ENCODE measurements at regions not wholly inside any gene's neighbourhood (a gene's known extent, or its start where the extent isn't known, plus 50 kb on each side); places are given as distances from the start of the nearest gene placed in this dataset.

- no peak for DNase-seq
These were observed 50.1 kb upstream of the EFEMP1 start for GRCh38 chr2:55973673-55974072.

- no peak for DNase-seq
These were observed 53.1 kb upstream of the EFEMP1 start for GRCh38 chr2:55976681-55977080.

DNA sequence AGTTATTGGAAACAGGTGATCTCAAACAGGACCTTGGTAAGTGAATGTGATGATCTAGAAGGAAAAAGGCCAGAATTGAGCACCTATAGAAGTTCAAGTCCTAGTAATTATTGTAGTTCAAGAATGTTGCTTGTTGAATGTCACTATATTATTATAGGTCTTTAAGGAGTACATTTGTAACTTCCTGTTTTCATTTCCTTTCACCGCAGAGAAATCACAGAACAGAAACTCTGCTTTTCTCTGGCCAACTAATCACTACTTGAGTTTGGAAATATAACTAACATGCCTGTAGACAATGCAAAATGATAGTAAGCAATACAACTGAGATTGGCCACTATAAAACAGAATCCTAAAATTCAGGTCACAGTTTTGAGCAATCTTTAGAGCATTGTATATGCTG is 61.8 kb upstream of the EFEMP1 start:
- no peak for DNase-seq

DNA sequence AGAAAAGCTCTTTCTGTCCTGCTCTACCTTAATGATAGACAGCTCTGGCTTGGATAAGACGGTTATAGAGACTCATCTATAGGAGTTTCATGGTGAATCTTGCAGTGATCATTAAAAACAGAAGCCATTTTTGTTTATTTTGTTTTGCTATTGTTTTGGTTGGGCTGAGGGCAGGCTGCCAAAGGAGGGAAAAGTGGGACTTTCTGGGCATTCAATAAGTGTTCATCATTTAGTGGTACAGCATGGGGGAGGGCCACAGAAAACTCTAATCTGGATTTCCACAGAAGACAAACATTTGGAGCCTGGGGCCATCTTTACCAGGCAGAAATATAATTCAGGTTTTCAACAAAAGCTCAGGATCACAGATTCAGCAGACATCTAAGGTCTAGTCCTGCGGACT is 62.4 kb upstream of the EFEMP1 start:
- DNase-seq: no peak

DNA sequence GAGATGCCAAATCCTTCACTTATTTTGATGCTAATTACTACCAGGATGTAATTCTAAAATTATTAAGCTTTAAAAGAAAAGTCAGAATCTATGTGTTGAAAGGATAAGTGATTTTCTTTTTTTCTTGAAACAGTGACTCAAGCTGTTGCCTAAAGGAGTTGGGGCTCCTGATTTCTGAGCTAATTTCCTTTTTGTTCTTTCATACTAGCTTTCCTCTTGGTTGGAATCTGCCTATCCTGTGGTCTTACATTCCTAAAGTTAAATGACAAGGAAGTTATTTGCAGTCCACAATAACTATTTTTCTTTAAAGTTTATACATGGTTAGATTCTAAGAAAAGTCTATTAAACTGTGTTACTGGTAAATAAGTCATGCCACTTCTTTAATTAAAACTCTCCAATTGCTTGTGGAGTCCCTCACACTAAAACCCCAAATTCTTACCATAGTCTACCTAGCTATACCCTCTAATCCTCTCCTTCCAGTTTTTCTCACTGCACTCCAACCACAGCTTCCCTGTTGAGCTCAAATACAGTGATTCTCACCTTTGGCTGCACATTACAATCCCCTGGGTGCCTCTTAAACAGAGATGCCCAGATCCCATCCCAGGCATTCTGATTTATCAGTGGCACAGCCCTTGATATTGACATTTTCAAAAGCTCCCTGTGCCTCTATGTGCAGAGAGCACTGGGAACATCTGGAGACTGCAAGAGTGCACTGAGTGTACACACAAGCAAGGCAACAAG is 63.3 kb upstream of the EFEMP1 start:
- no peak for DNase-seq

DNA sequence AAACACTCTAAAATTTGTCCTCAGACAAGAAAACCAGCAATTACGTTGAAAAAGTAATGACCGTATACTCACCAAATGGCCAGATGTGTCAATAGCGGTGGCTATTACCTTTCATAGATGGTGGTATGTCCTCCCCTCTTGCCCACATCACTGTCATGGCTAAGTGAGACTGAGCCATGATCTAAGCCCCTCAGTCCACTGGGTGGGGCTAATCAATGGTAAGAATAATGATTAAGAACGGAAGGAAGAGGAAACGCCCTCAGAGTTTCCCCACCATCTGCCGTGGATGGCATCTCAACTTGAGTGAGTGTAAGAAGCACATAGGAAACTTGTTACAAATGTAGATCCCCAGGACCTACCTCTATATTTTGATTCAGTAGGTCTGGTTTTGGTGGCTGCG is 65.8 kb upstream of the EFEMP1 start:
- DNase-seq: no peak

- no peak for DNase-seq
These were observed 68.9 kb upstream of the EFEMP1 start for GRCh38 chr2:55992455-55992854.

GRCh38 chr2:55993685-55994084 is 70.1 kb upstream of the EFEMP1 start:
- no peak for DNase-seq

- DNase-seq: no peak
These were observed 71.6 kb upstream of the EFEMP1 start for GRCh38 chr2:55995211-55995610.

DNA sequence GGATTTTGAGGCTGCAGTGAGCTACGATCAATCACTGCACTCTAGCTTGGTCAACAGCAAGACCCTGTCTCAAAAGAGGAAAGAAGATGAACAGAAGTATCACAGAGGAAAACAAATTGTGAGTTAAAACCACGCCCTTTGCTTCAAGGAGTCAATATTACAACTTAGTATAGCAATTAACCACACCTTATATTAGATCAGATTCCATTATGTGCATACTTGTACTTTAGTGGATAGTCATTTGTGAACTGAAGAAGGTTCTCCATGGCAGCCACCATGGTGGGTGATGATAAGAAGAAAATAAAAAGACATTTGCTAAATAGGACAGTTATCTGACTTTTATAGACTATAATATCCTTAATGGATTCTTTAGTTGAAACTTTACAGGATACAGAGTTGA is 72.3 kb upstream of the EFEMP1 start:
- no peak for DNase-seq

DNA sequence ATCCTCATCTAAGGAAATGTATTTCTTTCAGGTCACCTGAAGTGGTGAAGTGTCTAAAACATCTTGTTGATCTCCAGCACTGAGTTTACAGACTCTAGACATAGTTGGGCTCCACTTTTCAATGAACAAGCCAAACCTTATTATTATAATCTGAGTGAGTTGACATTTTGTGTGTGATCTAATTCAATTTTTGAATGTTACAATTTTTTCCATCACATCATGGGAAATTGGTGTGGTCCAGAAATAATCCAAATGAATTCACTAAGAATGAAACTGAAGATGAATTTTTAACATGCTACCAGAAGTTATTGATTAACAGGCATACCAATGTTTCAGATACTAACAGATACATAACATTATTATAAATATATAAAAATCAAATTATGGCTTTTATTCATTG is 75.6 kb upstream of the EFEMP1 start:
- DNase-seq: no peak

- no peak for DNase-seq
These were observed 76.2 kb upstream of the EFEMP1 start for GRCh38 chr2:55999790-56000189.

GRCh38 chr2:56001947-56002346 is 78.4 kb upstream of the EFEMP1 start:
- DNase-seq: no peak

- DNase-seq: peak; percentile 84
These were observed 85.3 kb upstream of the EFEMP1 start for GRCh38 chr2:56008661-56009431.

DNA sequence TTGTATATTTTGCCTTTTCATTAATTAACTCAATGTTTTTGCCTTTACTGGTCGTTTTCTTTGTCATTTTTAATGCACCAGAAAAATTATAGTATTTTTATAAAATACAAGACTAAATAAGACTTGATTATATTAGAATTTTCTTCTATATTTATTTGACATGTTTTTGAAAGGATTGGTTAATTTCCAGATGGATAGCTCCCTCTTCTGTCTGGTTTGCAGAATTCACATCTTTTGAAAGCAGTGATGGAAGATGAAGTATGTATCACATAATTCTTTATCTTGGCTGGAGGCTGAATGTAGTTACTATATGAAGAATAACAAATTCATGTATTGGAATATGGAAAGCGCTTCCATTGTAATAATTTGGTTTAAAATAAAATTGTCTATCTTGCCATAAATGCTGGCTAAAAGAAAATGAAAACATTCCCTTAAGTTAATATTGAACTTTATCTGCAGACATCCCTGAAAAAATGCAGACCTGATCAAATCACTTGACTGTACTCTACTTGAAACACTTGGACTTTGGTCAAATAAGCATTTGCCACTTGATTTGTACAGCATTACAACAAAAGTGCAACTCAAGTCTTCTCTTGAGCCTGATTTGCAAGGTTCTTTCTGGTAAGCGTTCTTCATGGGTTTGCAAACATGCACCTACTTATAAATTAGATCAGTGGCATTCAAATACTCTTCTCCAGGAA is 86.3 kb upstream of the EFEMP1 start:
- DNase-seq: peak; percentile 50

DNA sequence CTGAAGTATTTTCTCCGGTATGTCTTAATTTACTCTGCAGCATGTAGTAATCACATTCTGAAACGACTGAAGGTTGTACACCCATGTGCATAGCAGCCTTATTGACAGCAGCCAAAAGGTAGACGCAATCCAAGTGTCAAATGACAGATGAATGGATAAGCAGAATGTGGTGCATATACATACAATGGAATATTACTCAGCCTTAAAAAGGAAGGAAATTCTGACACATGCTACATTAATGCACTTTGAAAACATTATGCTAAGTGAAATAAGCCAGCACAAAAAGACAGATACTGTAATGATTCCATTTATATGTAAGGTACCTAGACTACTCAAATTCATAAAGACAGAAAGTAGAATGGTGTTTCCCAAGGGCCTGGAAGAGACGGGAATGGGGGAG is 88.0 kb upstream of the EFEMP1 start:
- DNase-seq: no peak

- DNase-seq: no peak
These were observed 88.7 kb upstream of the EFEMP1 start for GRCh38 chr2:56012221-56012765.

DNA sequence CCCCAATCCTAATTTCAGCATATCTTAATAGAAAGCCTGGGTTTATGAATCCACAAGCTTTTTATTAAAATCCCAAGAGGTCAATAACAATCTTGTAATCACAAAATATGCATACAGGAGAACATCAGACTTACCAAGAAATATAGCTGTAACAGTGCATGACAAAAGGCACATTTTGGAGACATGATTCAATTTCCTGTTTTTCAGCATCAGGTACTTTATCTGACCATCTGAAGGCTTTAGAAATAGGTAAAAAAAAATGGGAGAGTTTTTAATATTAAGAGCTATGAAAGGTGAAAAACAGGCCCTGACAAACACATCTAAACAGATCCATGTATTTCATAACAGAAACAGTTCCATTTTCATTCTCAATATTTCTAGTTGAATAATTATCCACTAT is 89.9 kb upstream of the EFEMP1 start:
- no peak for DNase-seq

DNA sequence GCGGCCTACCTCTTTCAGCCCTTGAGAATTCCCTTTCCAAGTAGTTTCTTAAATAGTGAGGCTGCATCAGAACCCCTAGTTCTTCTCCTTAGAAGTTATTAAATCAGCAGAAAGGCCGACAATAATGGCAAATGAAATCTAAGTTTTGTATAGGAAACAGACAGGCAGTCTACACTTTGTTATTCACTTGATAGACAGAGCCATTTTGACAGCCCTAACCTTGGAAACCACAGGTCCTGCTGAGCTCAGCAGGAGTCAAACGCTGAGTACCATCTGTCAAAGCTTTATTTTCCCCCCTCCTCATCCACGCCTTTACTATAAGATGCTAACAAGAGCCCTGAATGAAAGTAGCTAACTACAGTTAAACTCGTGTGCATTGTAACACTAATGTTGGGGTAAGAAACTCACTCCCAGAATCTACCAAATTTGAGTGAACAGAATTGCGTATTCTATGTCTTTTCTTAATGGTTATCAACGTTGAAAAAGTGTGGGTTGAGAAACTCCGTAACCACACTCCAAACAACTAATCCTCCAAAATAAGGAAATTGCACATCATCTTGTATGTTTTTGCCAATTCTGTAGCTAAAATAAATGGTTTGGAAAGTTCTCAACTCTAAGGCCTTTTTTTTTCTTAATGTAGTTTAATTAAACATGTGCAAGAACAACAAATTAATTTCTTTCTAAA is 90.6 kb upstream of the EFEMP1 start:
- DNase-seq: no peak

DNA sequence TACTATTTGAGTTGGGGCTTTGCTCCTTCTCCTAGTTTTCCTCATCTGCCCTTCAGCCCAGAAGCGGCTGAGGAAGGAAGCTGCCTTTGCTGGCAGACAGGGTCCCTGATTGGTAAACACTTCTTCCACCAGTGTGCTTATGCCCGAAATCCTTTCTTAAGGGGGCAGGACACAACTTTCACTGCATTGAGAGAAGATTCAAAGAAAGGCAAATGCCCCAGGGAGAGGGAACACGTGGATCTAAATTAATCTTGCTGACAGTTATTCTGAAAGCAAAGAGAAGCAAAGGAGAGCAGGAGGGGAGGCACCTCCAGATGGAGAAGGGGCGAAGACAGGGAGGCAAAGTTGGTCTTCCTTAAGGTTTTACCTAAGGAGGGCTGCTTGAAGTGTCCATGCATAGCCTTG is 92.1 kb upstream of the EFEMP1 start:
- no peak for DNase-seq

DNA sequence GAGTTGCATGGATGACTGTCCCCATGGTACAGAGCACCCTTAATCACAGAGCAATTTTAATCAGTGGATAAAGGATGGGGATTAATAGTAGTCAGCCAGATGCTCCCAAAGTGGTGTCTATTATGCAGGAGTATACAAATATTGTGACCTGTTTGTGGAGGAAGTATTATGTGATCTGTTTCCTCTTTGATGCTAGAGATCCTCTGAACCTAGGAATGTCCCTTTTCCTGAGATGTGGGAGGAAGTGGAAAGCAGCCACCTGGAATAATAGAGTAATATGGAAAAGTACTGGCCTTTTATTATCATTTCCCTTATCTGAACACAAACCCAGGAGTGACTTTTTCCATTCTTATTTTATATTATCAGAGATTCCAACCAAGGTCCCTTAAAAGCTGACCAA is 94.2 kb upstream of the EFEMP1 start:
- DNase-seq: no peak

DNA sequence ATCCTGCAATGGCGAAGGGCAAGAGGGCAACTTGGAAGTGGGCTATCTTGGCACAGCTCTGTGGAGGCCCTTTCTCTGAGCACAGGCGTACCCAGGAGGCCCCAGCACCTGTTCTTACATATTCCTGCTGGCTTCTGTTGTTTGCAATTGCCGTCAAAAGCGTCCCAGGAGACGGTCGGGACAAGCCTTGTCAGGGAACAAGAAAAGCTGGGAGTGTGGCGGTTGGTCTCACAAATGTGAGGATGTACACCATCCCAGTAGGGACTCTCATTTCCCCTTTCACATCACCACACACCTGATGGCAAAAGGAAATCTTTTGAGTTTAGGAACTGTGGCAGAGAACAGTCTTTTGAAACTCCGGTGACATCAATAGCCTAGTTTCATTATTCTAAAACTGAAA is 94.7 kb upstream of the EFEMP1 start:
- no peak for DNase-seq

Data from muscle of arm (tissue), 1 donor.